Thyroid gland (tissue), 4 donors: ENCODE measurements at regions not wholly inside any gene's neighbourhood (a gene's known extent, or its start where the extent isn't known, plus 50 kb on each side); places are given as distances from the start of the nearest gene placed in this dataset.

Source experiments
- POLR2A ChIP-seq, 2 donors: fragments of 450-650 bp; IDR thresholded peaks; one replicate each; pipeline ENCODE4 v1.6.1; 2017; ENCODE audit warnings: antibody characterized with exemption in 2 of 2, mild to moderate bottlenecking in 2 of 2, moderate library complexity in 1 of 2
- TF ChIP-seq, protein P1 (sequence below), 6 experiments: fragments of 200-600 bp in 3 of 6; fragments of 450-650 bp in 3 of 6; sonication (generic) in 3 of 6; IDR thresholded peaks; one replicate each; pipeline ENCODE4 v1.5.1; 2016 to 2019; ENCODE audit warnings: antibody characterized with exemption in 6 of 6, mild to moderate bottlenecking in 2 of 6, inconsistent platforms in 1 of 6, moderate library complexity in 1 of 6

DNA sequence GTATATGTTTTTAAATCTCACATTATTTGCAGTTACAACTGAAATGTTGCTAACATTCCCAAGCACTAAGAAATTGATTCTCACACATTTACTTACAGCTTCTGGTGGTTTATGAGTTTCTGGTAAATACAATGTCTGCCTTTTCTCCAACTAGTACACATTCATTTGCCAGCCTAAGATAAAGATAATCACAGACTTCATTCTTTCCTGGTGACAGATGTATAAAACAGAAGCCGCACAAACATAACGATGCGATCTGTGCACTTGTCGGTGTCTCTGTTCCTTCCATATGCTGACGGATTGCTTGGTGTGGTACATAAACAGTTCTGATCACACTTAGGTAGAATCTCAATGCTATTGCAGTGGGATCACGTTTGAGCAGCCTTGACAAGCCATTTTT, 100.4 kb upstream of the DDX18 start:
- TF ChIP-seq, protein P1, sequence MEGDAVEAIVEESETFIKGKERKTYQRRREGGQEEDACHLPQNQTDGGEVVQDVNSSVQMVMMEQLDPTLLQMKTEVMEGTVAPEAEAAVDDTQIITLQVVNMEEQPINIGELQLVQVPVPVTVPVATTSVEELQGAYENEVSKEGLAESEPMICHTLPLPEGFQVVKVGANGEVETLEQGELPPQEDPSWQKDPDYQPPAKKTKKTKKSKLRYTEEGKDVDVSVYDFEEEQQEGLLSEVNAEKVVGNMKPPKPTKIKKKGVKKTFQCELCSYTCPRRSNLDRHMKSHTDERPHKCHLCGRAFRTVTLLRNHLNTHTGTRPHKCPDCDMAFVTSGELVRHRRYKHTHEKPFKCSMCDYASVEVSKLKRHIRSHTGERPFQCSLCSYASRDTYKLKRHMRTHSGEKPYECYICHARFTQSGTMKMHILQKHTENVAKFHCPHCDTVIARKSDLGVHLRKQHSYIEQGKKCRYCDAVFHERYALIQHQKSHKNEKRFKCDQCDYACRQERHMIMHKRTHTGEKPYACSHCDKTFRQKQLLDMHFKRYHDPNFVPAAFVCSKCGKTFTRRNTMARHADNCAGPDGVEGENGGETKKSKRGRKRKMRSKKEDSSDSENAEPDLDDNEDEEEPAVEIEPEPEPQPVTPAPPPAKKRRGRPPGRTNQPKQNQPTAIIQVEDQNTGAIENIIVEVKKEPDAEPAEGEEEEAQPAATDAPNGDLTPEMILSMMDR (IDR thresholded peaks at IDR 0.05), result no peak
- TF ChIP-seq POLR2A (IDR thresholded peaks at IDR 0.05), result no peak
